COLO829 (cell line): ENCODE measurements at regions not wholly inside any gene's neighbourhood (a gene's known extent, or its start where the extent isn't known, plus 50 kb on each side); places are given as distances from the start of the nearest gene placed in this dataset.
A peak's percentile ranks its signal among the peaks of the same experiment; 100 is the strongest.

ENCODE experiments used
- DNase-seq: peaks from one replicate; pipeline ENCODE4 v3.0.0; 2012; ENCODE audit warnings: low spot score

DNA sequence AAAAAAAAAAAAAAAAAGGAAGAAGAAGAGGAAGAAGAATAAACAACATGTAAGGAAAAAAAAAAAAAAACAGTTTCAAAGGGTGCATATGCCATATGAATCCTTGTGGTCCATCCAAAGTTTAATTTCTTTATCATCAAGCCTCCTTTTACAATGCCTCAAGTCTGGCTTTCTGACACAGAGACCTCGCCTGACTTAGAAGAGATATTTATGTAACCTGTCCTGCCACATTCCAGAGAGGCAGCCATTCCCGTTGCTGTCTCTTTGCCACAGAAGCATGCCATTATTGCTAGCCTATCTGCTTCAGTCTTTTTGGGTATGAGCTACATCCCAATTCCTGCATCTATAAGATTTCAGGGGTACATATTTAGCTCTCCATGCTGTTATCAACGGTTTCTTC, 596.7 kb upstream of the ATP2B1 start:
- no peak for DNase-seq

DNA sequence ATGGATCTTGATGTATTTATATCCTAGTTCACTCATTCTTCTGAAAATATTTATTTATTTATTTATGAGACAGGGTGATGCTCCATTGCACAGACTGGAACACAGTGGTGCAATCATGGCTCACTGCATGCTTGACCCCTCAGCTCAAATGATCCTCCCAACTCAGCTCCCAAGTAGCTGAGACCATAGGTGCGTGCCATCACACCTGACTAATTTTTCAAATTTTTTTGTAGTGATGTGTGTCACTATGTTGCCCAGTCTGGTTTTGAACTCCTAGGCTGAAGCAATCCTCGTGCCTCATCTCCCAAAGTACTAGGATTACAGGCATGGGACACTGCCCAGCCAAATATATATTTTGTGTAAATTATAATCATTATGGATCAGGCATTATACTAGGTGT, 595.6 kb upstream of the ATP2B1 start:
- no peak for DNase-seq

DNA sequence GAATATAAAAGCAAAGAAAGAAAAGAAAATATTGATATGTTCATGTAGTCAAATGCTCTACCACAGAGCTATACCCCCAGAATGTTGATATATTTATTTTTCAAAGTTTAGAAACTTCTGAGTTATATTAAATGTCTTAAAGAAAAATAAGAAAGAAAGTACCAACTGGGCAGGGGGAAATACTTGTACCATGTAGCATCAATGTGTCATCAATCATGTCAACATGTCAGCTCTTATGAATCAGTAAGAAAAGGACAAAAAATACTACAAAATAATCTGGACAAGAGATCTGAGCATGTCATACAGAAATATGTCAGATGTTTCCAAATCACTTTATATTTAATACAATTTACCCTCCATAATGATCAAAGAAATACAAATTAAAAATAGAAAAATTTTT, 595.1 kb upstream of the ATP2B1 start:
- DNase-seq = no peak

DNA sequence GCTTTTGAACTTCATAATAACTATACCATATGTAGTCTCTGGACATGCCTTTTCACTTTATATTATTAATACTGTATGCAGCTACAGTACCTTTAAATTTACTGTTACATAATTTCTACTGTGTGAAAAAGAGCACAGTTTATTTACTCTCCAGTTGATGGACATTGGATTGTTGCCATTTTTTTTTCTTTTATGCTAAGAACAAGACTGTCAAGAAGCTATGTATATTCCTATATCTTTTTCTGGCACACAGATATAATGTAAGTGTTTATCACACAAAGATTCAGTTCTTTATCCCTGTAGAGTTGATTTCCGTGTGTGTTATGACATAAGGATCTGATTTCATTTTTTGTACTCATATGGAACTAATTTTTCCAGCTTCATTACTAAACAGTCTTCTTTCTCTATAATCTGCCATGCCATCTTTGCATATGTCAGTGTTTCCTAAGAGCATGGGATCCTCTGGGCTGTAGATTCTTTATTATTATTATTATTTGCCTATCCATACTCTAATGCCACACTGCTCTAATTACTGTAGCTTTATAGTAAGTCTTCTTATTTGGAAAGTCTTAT, 593.0 kb upstream of the ATP2B1 start:
- DNase-seq = no peak

DNA sequence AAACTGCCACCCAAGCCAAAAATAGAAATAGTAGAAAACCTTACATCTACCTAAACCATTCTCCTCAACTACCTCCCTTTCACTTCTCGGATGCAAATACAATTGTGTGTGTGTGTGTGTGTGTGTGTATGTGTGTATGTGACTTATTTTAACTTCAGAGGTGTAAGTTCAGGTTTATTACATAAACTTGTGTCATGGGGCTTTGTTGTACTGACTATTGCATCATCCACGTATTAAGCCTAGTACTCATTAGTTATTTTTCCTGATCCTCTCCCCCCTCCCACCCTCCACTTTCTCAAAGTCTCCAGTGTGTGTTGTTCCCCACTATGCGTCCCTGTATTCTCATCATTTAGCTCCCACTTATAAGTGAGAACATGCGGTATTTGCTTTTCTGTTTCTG, 592.5 kb upstream of the ATP2B1 start:
- DNase-seq = no peak

DNA sequence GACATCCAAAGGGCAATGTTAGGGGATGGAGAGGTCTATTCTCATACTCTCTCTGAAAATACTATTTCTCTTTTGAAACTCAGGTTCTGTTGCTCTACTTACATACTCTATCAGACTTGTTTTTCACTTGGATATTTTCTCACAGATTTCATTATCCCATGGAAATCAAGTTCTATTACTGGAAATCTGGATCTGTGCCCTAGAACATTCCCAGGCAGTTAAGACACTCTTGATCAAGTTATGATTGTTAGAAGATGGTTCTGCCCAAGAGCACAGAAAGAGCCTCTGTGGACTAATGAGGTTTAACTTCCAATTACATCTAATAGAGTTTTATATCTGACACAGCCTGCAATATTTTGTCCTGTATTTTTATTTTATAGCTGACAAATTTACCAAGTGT, 591.0 kb upstream of the ATP2B1 start:
- DNase-seq = no peak

DNA sequence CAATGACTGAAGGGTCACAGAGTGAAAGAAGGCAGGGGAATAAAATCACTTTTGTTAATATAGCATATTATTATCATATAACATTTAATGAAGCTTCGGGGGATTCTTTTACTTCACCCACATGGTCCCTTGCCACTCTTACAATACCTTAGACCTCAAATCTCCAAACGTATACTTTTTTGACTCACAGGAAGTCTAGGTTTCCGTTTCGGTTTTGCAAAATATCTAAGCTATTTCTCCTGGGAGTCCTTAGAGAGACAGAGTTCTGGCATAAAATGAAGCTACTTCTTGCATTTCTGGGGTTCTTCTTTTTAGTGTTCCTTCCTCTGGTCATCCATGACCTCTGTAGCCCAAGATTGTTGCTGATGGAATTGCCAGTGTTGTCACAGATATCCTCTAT, 590.5 kb upstream of the ATP2B1 start:
- no peak for DNase-seq

DNA sequence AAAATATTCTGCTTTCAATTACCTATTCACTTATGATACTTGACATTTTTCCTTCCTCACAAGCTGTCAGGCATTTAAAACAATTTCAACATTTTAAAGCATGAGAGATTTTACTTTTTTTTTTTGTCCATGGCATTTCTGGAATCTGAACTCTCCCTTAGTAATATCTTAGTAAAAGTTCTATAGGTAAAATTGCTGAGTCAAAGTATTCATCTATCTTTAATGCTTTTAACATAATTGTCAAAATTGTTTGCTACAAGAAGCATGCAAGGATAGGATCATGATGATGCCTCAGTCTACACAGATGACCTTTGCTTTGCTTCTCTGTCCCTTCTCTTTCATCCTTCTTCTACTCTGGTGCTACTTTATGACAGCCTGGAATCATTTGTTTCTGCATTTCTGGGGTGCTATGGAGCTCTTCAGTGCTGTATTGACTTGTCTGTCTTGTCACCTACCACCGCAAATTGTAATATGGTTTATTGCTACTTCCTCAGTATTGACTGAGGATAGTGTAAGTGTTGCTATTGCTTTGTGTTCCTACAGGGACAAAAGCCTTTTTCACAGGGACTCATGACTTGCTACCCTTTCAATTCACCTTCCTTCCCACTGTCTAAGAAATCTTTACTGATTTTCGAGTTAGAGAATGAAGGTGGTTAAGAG, 589.8 kb upstream of the ATP2B1 start:
- no peak for DNase-seq

DNA sequence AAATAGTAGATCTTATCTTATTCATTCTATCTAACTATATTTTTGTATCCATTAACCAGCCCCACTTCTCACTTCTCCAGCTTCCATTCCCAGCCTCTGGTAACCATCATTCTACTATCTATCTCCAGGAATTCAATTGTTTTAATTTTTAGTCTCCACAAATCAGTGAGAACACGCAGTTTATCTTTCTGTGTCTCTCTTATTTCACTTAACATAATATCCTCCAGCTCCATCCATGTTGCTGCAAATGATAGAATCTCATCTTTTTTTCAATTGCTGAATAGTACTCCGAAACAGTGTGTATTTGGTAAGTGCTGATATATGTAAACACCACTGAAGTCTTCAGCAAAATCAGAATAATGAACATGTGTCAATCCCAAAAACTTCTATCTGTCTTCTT, 587.2 kb upstream of the ATP2B1 start:
- no peak for DNase-seq

DNA sequence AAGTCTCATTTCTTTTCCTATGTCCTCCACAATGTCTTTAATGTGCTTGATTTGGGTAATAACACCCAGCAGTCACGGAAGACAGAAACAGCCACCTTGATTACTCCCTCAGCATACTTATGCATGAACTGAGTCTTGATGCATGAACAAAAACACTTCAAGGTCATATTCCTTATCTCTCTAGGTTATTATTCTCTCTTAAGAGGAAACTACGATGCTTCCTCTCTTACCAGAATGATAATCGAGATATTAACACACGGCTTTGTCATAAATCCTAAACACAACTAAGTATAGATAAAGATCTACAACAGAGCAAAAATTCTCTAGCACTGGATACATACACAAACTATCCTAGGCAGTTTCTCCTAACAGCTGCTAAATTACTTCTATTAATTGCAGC, 583.5 kb upstream of the ATP2B1 start:
- no peak for DNase-seq

DNA sequence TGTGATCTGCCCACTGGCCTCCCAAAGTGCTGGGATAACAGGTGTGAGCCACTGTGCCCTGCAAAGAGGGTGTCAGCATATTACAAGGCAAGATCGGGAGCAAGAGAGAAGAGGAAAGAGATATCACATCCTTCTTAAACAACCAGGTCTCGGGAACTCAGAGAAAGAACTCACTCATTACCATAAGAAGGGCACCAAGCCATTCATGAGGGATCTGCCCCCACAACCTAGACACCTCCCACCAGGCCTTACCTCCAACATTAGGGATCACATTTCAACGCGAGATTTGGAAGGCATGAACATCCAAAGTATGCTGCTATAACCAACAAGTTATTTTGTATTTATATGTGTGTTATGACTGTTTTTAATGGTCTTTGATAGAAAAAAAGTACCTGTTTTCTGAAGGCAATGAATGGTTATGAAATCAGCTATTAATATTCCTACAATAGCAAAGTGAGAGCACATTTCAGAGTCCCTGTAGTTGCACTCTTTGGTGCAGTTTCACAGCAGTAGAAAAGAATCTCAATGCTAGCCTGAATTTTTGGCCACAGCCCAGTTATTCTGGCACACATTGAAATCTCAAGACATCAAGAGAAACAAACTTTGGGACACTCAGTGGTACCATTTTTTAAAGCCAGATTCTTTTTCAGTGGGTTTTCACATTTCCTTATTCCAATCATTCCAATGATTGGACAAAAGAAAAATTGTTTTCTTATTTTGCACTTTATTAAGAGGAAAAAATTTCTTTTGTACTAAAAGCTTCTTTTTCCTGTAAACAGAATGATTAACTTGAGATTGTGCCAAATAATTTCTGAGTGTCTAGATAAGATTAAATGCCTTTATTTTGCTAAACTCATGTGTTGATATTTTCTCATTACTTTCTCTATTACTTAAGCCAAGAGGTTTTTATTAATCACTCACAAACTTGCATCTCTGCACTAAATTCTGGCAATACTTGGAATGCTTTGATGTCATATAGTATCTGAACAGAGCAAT, 582.6 kb upstream of the ATP2B1 start:
- no peak for DNase-seq

DNA sequence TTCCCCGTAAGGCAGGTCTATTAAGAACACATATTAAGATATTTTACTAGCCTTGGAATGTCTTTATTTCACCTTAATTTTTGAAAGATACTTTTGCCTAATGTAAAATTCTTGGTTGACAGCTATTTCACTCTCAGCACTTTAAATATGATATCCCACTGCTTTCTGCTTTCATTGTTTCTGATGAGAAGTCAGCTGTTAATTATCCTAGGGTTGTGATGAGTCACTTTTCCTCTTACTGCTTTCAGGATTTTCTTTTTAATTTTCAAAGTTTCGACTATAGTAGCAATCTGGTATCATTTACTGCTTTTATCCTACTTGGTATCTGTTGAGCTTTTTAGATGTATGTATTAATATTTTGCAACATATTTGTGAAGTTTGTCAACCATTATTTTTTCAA, 578.9 kb upstream of the ATP2B1 start:
- peak; percentile 2 for DNase-seq

DNA sequence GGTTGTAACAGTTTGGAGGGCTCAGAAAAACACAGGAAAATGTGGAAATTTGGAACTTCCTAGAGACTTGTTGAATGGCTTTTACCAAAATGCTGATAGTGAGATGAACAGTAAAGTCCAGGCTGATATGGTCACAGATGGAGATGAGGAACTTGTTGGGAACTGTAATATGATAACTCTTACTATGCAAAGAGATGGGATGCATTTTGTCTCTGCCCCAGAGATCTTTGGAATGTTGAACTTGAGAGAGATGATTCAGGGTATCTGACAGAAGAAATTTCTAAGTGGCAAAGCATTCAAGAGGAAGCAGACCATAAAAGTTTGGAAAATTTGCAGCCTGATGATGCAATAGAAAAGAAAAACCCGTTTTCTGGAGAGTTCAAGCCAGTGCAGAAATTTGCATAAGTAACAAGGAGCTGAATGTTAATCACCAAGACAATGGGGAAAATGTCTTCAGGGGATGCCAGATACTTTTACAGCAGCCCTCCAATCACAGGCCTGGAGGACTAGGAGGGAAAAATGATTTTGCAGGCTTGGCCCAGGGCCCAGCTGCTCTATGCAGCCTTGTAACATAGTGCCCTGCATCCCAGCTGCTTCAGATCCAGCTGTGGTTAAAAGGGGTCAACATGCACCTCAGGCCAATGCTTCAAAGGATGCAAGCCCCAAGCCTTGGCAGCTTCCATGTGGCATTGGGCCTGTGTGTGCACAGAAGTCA, 572.7 kb upstream of the ATP2B1 start:
- no peak for DNase-seq

DNA sequence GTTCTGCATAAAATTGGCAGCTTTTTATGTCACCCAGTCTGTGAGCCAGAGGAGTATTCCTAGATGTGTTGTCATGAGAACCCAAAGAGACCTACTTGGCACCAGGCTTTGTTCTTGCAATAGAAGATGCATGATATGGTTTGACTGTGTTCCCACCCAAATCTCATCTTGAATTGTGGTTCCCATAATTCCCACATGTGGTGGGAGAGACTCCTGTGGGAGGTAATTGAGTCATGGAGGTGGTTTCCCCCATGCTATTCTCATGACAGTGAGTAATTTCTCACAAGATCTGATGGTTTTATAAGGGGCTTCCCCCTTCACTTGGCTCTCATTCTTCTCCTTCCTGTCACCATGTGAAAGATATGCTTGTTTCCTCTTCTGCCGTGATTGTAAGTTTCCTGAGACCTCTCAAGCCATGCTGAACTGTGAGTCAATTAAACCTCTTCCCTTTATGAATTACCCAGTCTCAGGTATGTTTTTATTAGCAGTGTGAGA, 572.0 kb upstream of the ATP2B1 start:
- no peak for DNase-seq

DNA sequence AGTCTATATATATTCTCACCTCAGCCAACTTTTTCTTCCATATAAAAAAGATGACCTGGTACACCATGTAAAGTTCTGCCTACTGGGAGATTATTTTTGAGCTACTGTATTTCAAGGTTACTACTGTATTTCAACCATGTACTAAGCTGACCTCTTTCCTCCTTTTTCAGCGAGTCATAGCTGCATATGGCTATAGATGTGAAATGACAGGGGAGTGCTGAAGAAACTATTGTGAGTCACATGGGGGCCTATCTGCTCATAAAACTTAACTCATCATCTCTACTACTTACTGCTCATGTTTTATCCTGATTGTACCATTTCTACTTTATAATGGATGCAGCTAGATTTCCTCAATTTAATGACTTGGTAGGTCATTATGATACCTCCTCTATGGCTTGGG, 571.4 kb upstream of the ATP2B1 start:
- DNase-seq = no peak

DNA sequence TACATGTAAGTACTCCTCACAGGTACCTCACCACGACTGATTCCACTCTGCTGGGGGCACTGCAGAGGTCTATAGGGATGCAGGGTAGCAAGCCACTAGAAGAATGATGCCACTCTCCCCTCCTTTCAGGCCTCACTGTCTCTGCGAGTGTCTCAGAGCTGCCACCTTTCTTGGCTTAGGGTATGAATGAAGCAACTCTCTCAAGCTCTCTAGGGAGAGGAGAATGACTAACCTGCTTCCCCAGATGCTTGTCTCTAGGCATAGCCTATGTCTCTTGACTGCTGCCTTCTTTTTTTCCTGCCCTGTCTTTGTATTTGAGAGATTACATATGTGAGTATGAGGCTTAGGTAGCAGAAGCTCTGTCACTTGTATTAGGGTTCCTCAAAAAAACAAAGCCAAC, 566.5 kb upstream of the ATP2B1 start:
- no peak for DNase-seq

DNA sequence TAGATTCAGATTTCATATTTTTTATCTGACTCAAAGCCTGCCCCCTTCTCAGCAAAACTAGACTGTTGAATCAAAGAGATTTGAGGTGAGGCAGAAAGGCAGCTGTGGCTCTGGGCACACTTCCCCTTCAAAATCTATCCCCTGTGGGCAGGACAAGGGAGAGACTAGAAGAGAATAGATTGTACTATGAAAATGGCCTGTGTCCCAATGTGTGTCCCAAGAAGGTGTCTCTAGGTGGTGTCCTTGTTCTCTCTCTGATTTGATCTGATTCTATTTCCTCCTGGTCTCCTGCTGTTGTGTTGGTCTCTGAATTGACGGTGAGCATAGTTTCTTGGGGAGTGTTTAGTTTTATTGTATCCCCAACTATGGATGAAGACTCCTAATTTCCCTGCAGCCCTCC, 565.8 kb upstream of the ATP2B1 start:
- DNase-seq = no peak

DNA sequence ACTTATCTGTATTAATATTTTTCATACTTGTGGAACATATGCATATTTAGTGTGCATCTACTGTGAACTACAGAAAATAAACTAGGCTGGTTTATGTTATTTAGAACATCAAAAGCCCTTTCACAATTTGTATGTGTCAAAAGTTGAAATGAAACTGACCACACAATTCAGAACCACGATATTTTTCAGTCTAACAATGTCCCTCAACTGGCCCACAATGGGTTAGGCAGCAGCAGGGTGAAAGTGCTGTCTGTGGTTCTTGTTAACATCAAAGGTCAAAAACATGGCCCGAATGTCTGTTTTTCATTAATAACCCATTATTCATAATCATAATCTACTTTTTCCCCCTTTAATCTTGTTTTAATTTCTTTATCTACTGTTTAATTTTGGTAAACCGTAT, 559.9 kb upstream of the ATP2B1 start:
- no peak for DNase-seq

DNA sequence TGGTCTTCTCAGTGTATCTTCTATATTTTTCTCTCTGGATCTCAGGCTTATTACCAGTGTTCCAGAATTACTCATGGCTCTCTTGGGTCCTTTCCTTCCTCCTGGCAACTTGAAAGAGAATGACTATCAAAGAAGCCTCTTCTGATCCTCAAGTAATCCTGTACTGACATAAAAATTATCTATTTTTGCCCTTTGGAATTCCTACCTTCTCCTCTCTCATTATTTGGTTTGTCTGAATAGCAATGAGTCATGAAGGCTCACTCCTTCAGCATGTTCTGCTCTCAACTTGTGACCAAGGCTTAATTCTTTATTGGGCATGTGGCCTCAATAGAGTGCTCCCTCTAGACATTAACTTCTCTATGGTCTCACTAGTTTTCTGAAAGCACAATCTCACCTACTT, 553.6 kb upstream of the ATP2B1 start:
- peak; percentile 19 for DNase-seq

DNA sequence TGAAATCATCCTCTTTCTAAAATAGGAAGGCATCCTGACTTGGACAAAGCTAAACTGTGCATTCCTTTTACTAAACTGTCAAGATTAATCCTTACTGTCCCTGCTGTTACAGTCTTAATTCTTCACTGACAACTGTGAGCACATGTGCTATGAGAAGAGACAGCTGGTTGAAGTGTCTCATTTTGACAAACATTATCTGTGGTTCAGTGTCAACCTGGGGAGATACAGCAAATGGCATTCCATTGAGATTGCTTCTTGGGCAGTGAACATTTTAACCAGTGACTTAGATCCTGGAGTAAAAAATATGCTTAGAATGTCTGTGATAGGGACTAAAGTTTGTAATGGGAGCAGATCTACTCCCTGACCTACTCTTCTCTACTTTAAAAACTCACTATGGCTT, 552.6 kb upstream of the ATP2B1 start:
- no peak for DNase-seq

DNA sequence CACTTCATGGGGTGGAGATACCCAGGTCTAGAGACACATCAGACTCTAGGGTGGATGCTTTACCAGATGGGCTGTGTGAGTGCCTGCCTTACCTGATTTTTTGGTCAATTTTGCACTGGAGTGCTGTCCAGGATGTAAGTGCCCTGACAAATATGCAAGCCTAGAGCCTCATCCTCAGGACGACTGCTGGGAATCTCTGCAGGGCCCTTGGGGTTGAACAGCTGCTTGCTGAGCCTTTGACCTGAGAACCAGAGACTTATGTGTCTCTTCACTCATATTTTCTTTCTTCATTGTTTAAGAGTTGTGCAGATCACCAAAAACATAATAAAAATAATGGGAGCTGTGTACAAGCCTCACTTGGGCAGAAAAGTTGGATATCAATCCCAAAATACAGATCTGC, 551.5 kb upstream of the ATP2B1 start:
- no peak for DNase-seq

DNA sequence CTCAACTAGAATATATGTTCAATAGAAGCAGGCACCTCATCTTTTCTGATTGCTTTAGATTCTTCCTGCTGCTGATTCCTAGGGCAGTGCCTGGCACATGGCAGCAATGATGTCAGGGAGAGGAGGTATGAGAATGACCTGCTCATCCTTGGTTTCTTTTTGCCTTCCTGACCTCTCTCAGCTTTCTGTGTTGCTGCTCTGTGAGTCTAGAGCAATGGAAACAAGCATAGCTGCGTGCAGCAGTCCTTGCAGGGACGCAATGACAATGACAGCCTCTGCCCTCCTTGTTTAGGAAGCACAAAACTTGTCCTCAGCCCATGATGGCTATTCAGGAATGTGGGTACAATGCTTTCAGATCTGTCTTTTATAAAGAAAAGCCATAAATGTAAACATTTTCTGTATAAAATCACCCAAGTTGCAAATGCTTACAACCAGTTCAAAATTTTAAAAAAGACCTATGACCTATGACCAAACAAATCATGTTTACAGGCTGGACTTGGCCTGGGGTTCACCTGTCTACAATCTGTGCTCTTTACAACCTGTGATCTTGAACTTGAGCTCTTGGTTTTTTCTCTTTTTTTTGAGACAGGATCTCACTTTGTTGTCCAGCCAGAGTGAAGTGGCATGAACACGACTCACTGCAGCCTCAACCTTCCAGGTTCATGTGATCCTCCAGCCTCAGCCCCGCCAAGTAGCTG, 549.4 kb upstream of the ATP2B1 start:
- DNase-seq = no peak
